ENCODE measurements at regions not wholly inside any gene's neighbourhood (a gene's known extent, or its start where the extent isn't known, plus 50 kb on each side); places are given as distances from the start of the nearest gene placed in this dataset.
A peak's percentile ranks its signal among the peaks of the same experiment; 100 is the strongest.

DNA sequence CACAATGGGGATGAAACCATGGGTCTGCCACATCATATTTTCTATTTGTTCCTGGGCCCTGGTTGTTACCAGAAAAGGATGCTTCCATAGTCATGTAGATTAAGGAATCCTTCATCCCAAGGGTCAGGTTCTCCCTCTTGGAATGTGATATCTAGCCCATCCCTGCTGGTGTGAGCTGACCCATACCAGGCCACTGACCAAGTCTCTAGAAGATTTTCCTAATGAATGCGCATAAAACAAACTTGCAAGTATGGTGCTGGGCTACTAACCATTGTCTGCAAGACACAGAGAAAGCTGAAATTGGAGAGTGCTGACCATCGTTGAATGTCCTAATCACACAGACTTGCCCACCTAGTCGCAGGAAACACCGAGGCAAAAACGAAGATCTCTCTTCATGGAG lies 972.6 kb downstream of the EFNA5 start:
- Histone ChIP-seq H3K27me3 (no peaks in the 10 kb centered on the region), H3K4me3 (no peak overlapping the region), H3K36me3 (no peaks in the 10 kb centered on the region), H3K9me3 (no peaks in the 10 kb centered on the region), H3K4me1 (no peaks in the 10 kb centered on the region), H3K27ac (no peak overlapping the region)
- no peak for ATAC-seq
- 92 to 95% (median 93%) methylated on average over 5 of the region's 5 CpGs for WGBS, 4 donors
- intact Hi-C loops (cut with DNase I): no loop called here
- TF ChIP-seq, protein P1, sequence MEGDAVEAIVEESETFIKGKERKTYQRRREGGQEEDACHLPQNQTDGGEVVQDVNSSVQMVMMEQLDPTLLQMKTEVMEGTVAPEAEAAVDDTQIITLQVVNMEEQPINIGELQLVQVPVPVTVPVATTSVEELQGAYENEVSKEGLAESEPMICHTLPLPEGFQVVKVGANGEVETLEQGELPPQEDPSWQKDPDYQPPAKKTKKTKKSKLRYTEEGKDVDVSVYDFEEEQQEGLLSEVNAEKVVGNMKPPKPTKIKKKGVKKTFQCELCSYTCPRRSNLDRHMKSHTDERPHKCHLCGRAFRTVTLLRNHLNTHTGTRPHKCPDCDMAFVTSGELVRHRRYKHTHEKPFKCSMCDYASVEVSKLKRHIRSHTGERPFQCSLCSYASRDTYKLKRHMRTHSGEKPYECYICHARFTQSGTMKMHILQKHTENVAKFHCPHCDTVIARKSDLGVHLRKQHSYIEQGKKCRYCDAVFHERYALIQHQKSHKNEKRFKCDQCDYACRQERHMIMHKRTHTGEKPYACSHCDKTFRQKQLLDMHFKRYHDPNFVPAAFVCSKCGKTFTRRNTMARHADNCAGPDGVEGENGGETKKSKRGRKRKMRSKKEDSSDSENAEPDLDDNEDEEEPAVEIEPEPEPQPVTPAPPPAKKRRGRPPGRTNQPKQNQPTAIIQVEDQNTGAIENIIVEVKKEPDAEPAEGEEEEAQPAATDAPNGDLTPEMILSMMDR (IDR thresholded peaks at IDR 0.05): no peak
- TF ChIP-seq POLR2A (IDR thresholded peaks at IDR 0.05): no peak
- DNase-seq: no peak

DNA sequence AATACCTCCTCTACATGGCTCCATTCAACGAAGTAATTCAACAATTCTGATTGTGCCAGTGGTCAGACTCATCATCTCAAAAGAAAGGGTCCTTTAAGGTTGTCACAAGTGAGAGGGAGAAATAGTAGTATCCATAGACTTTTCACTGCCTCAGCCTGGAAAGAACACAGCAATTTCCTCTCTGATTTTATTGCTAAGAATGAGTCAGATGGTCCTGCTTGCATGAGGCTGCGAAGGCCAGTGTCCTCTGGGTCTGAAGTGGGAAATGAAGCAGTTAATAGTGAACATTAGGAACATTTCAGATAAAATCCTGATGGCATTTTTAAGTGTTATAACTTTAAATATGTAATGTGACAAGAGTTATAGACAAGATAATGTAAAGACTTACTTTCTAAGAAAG lies 979.0 kb downstream of the EFNA5 start:
- Histone ChIP-seq H3K4me3 (no peak overlapping the region), H3K36me3 (no peaks in the 10 kb centered on the region), H3K27me3 (no peaks in the 10 kb centered on the region), H3K27ac (no peak overlapping the region), H3K4me1 (no peaks in the 10 kb centered on the region), H3K9me3 (no peaks in the 10 kb centered on the region)
- WGBS, 4 donors: 70 to 76% (median 74%) methylated on average over 2 of the region's 2 CpGs
- TF ChIP-seq POLR2A (IDR thresholded peaks at IDR 0.05): no peak
- TF ChIP-seq, protein P1 (IDR thresholded peaks at IDR 0.05): no peak
- no peak for DNase-seq
- no peak for ATAC-seq
- intact Hi-C loops (cut with DNase I): no loop called here

GRCh38 chr5:106690585-106690984 lies 980.2 kb downstream of the EFNA5 start:
- no peak for ATAC-seq
- intact Hi-C loops (cut with DNase I): no loop called here
- WGBS, 4 donors: 43 to 100% (median 71%) methylated on average over 1 of the region's 1 CpG

DNA sequence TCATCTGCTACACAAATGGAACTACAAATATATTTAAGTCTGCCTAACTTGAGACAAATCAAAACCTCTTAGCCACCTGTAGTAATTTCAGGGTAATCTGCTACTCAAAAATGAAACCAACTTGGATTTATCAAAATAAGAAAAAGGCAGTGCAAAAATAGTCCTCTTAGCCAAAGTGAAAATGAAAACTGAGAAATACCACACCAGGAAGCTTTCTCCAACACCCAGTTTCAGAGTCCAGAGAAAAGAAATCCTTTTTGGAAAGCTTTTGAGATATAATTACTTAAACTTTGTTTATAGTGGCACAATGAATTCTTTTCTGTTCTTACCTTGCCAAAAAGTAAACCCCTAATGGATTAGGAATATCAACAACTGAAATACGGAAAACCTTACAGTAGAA lies 990.4 kb downstream of the EFNA5 start:
- H3K4me1 ChIP-seq: no peaks in the 10 kb centered on the region
- intact Hi-C loops (cut with DNase I): no loop called here
- WGBS, 4 donors: 35 to 51% (median 46%) methylated on average over 1 of the region's 1 CpG
- H3K9me3 ChIP-seq: peaks cover 0 to 14% (median 0%) of the 10 kb centered on the region in 12 donors
- peak overlapping the region in 2 of 12 donors; percentile 2 to 28 for H3K27ac ChIP-seq
- peak overlapping the region in 4 of 12 donors; percentile 11 to 35 (median 22) for H3K4me3 ChIP-seq
- no peaks in the 10 kb centered on the region for H3K36me3 ChIP-seq
- H3K27me3 ChIP-seq: no peaks in the 10 kb centered on the region
- ATAC-seq (no peak), DNase-seq (no peak)
- TF ChIP-seq, protein P1 (IDR thresholded peaks at IDR 0.05): no peak
- no peak for TF ChIP-seq POLR2A (IDR thresholded peaks at IDR 0.05)

More at GRCh38 chr5:106690585-106690984, 980.2 kb downstream of the EFNA5 start:
- no peaks in the 10 kb centered on the region for H3K9me3 ChIP-seq
- H3K36me3 ChIP-seq: no peaks in the 10 kb centered on the region
- DNase-seq: no peak
- no peaks in the 10 kb centered on the region for H3K27me3 ChIP-seq
- no peak overlapping the region for H3K27ac ChIP-seq
- no peaks in the 10 kb centered on the region for H3K4me1 ChIP-seq
- TF ChIP-seq POLR2A (IDR thresholded peaks at IDR 0.05): no peak
- TF ChIP-seq, protein P1 (IDR thresholded peaks at IDR 0.05): no peak
- H3K4me3 ChIP-seq: no peak overlapping the region
